Left ventricle myocardium superior (tissue), 1 donor: ENCODE measurements at regions not wholly inside any gene's neighbourhood (a gene's known extent, or its start where the extent isn't known, plus 50 kb on each side); places are given as distances from the start of the nearest gene placed in this dataset.
"Not testable (repeated sequence)": the region's sequence is repeated elsewhere in the genome, so short reads cannot be mapped to it uniquely, and the experiment has no call there.

Experiments
- ATAC-seq: fragments of 200-7000 bp; cut with Tn5 transposase; one replicate; pipeline ENCODE4 v1.9.1; 2020; ENCODE audit warnings: mild to moderate bottlenecking, moderate library complexity
- DNase-seq: peaks from one replicate; pipeline ENCODE4 v3.0.0-alpha.2; 2020
- intact Hi-C: fragments of 100-400 bp; cut with micrococcal nuclease; formaldehyde crosslinking; loops from one replicate; pipeline ENCODE4 v1.11.0; 2022
- donor health status: DM: no; HTN: yes; CAD: no; lungs with severe emphysema.

DNA sequence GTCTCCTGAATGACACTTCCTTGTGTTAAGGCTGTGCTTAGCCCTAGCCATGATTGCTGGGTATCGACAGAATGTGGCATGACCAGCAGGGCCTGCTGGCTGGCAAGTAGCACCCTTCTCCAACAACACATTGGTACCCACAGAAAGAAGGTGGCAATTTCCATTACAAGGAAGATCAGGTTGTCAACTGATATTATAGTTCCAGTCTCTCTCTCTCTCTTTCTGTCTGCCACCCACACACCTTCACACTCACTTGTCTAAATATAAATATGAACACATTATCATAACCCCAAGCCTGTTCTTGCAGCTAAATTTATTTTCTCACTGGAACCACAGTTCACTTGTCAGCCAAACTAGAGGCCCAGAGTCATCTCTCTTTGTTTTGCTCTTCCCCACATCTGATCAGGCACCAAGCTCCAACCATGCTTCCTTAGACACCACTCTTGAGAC, 408.1 kb upstream of the PIK3R1 start:
- intact Hi-C loops: loop anchor here (10.0 kb wide), 1 partner anchor 113 kb away; no protein-coding TSS in a partner anchor
- DNase-seq: peak; percentile 32

DNA sequence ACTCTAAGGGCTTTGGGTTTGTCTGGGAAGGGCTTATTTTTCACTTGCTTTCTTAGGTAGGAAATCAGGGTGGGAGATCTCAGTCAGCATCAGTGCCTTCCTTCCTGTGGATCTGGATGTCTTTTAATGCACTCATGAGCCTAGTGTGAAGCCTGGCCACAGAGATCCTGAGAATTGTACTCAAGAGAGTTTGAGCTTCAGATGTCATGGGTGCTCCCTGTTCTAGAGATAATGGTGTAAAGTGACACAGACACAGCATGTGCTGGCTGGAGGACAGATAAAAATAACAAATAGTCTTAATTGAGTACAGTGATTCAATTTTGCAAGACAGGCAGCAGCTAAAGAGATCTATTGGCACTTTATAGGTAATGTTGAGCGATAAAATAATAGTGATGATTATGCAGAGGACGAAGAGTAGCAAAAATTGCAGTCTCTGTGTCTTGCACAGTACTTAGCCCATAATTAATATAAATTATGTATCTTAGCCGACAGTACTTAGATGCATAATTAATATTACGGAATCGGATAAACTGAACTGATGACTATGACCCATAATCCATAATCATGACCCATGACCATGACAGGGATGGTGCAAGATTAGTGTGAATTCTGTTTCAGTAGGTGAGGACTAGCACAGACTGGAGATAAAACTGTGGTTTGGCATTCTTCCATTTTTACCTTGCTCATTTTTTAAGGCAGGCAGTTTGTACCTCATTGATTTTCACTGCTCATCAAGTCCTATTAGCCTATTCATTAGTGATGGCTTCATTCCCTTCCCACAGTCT, 408.7 kb upstream of the PIK3R1 start:
- no peak for DNase-seq
- ATAC-seq: peak; percentile 84
- intact Hi-C loops: loop anchor here (10.0 kb wide), 1 partner anchor 112 kb away; no protein-coding TSS in a partner anchor

More for the DNA sequence above, 408.1 kb upstream of the PIK3R1 start:
- peak; percentile 88 for ATAC-seq

DNA sequence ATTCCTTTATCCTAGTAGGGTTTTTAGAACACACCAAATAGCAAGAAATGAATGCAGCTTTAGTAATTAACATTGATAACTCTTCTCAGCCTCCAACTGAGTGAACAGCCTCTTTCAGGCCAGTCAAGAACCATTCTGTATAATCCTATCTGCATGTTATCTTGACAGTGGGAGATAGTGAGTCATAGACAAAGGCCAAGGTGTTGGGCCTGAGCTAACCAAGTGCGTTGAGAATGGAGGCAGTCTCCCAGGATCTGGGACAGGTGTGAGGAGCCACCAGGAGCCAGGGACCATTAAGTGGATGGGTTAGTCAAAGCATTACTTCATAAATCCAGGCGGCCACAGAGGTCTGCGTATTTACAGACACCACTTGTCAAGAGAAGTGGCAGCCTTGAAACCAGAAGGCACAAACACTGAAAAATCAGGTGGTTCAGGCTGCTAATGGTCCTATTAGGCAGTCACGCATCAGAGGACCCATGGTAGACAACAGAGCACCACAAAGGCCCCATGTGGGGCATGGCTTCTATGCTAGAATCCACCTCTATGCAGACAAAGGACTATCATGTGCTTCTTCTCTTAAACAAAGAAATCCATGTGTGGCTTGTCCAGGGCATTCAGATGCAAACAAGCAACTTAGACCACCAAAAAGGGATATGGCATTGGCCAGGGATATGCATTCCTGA, 409.7 kb upstream of the PIK3R1 start:
- DNase-seq: no peak
- no peak for ATAC-seq
- intact Hi-C loops: loop anchor here (10.0 kb wide), 1 partner anchor 111 kb away; no protein-coding TSS in a partner anchor

DNA sequence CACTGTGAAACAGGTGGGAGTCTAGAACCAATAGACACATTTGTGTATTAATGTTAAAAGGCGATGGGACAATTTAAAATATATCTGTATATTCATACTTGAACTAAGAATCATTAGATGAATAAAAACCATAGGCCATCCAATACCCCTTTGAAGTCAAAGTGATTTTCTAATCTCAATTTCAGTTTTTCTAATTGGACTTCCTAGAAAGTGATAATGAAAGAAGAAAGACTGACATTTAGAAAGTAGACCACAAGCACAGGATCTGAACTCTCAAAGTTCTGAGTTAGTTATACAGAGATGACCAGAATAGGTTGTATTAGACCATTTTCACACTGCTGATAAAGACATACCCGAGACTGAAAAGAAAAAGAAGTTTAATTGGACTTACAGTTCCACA, 412.8 kb upstream of the PIK3R1 start:
- intact Hi-C loops: loop anchor here (10.0 kb wide), 1 partner anchor 108 kb away; no protein-coding TSS in a partner anchor
- DNase-seq: no peak

DNA sequence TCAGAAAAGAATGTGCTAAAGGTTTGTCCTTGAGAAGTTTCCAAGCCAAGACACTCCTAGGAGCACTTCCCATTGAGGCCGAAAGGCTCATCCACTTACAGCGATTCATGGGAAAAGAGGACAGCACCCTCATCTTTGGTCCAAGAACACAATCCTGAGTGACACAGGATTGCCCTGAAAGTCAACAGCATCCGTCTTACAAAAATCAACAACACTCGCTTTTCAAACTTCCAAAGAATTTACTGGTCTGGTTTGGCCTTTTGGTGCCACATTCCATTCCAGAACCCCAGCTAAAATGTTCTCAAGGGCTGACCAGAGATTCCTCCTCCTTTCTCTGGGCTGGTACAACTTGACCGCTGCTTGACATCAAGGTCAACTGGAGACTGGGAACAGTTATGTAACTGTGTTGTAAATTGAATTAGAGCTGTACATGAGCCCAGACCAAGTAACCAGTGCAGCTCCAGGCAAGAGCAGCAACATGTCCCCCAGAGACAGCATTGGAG, 415.8 kb upstream of the PIK3R1 start:
- ATAC-seq (peak; percentile 92), DNase-seq (peak; percentile 47)
- intact Hi-C loops: loop anchor here (10.0 kb wide), 1 partner anchor 105 kb away; no protein-coding TSS in a partner anchor

More for the DNA sequence above, 412.8 kb upstream of the PIK3R1 start:
- no peak for ATAC-seq

DNA sequence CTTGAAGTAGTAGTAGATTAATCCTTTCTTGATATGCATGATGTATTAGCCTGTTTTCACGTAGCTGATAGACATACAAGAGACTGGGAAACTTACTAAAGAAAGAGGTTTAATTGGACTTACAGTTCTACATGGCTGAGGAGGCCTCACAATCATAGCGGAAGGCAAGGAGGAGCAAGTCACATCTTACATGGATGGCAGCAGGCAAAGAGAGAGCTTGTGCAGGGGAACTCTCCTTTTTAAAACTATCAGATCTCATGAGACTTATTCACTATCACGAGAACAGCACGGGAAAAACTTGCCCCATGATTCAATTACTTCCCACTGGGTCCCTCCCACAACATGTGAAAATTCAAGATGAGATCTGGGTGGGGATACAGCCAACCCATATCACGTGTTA, 417.1 kb upstream of the PIK3R1 start:
- DNase-seq, ATAC-seq, intact Hi-C loops: not testable (repeated sequence)

DNA sequence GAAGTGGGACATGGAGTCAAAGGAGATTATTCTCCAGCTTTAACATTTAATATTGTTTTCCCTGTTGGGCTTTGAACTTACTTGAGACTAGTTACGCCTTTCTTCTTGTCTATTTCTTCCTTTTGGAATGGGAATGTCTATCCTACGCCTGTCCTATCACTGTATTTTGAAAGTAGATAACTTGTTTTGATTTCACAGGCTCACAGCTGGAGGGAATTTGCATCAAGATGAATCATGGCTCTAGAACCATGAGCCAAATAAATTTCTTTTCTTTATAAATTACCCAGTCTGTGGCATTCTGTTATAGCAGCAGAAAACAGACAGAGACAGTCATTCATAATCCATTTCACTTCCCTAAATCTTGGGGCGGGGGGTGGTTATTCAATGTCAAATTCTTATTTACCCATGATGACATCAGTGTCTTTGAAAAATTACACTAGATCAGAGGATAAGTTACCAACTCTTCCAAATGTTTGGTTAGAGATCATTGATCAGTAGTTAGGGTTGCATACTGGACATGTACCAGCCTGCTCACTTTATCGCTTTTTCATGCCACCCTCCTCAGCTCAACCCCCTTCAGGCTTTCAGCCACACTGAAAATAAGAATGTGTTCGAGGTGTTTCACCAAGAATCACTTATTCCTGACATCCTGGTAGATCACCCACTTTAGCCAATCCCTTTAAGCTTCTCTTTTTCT, 419.6 kb upstream of the PIK3R1 start:
- ATAC-seq (peak; percentile 31), DNase-seq (no peak)
- intact Hi-C loops: no loop called here

DNA sequence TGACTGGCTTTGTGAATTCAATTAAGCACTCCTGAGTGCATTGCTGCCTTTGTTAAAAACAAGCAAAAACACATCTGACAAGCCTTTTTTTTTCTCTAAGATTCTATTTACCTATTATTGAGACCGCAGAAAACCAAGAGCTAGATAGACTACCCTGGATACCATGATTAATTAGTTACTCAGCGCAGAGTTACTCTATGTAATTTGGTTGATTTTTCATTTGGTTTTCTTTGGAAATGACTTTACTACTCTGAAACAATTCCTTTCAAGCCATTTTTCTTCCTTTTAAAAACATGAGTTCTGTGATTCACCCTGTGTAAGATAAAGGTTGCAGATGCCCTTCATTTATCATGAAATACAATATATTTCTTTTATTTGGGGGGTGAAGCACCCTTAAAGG, 421.6 kb upstream of the PIK3R1 start:
- ATAC-seq (no peak), DNase-seq (no peak)
- intact Hi-C loops: no loop called here

DNA sequence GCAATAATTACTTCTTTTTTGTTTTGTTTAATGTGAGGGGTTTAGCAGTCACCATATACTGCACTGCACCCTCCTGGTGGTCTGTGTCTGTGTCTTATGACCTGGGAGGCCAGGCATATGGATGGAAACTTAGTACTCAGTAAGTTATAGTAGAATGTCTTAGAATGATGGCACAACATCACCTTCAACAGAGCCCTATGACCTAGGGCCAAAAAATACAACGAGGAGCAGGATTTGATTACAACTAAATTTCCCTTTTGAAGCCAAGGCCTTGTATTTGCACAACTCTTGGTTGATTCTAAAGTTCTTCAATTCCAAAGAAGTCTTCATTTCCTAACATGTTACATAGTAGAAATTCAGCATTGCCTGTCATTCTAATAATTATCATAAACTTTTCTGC, 422.1 kb upstream of the PIK3R1 start:
- ATAC-seq (peak; percentile 38), DNase-seq (no peak)
- intact Hi-C loops: no loop called here

DNA sequence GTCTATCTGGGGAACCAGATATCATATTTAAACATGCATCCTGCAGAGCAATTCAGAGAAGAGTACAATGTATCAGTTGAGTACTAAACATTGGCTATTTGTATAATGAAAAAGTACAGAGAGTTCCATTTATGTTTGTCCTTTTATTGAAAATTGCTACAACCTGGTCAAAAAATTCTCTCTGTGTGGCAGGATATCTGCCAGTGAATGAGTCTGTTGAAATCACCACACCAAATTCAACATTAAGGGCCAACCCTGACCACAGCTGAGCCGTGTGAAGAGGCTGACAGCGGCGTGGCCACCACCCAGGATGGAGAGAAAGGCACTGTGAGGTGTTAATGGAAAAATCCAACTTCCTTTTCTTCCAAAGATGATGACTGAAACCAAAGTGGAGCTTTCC, 422.7 kb upstream of the PIK3R1 start:
- DNase-seq: peak; percentile 86
- ATAC-seq: peak; percentile 91
- intact Hi-C loops: no loop called here

DNA sequence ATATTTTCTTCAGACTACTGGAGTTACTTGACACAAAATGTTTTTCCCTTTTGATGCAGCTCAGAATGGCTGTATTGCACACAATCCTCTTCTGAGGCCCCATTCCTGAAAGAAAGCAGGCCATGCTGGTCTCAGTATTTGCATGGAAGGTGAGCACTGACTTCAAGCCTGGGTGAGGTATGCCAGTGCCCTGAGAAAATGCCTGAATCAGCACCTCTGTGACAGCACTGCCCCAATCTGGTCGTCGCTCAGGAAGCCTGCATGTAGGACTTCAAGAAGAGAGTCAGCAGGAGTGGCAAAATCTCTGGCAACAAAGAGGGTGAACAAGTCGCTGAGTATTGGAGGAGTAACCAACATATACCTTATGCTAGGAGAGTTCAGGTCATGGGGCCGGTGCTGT, 425.2 kb upstream of the PIK3R1 start:
- intact Hi-C loops: no loop called here
- ATAC-seq (no peak), DNase-seq (no peak)

DNA sequence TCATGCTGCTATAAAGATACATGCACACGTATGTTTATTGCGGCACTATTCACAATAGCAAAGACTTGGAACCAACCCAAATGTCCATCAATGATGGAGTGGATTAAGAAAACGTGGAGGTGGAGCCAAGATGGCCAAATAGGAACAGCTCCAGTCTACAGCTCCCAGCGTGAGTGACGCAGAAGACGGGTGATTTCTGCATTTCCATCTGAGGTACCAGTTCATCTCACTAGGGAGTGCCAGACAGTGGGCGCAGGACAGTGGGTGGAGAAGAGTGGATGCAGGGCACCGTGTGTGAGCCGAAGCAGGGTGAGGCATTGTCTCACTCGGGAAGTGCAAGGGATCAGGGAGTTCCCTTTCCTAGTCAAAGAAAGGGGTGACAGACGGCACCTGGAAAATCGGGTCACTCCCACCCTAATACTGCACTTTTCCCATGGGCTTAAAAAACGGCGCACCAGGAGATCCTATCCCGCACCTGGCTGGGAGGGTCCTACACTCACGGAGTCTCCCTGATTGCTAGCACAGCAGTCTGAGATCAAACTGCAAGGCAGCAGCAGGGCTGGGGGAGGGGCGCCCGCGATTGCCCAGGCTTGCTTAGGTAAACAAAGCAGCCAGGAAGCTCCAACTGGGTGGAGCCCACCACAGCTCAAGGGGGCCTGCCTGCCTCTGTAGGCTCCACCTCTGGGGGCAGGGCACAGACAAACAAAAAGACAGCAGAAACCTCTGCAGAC, 435.5 kb upstream of the PIK3R1 start:
- intact Hi-C loops, ATAC-seq, DNase-seq: not testable (repeated sequence)

DNA sequence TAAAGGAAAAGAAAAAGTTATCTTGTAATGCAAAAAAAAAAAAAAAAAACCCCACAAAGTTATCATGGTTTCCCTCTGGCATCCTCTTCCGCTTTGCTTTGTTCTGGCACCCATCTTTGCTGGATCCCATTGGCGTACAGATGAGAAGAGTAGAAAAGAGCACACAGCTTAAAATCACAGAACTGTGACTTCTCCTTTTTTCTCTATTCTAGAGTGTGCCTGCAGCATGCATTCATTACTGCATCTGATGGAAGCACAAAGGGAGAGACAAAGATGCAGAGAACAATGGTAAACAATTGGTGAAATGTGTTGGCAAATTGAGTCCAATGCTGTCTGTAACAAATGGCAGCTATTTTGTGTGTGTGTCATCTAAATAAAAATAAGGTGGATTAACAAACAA, 440.8 kb upstream of the PIK3R1 start:
- intact Hi-C loops: no loop called here
- no peak for DNase-seq
- ATAC-seq: no peak

DNA sequence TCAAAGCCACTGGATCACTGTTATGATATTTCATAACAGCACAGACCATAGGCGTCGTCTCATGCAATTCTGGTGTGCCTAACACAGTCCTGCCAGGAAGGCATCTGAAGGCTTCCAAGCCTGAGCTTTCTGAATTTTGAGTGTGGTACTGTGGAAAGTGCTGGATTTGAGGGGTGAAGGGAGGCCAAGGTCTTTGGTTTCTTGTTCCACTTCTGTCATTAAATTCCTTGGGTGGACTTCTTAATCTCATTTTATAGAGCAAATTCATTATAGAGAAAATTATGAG, 441.3 kb upstream of the PIK3R1 start:
- peak; percentile 88 for ATAC-seq
- DNase-seq: no peak
- intact Hi-C loops: no loop called here

DNA sequence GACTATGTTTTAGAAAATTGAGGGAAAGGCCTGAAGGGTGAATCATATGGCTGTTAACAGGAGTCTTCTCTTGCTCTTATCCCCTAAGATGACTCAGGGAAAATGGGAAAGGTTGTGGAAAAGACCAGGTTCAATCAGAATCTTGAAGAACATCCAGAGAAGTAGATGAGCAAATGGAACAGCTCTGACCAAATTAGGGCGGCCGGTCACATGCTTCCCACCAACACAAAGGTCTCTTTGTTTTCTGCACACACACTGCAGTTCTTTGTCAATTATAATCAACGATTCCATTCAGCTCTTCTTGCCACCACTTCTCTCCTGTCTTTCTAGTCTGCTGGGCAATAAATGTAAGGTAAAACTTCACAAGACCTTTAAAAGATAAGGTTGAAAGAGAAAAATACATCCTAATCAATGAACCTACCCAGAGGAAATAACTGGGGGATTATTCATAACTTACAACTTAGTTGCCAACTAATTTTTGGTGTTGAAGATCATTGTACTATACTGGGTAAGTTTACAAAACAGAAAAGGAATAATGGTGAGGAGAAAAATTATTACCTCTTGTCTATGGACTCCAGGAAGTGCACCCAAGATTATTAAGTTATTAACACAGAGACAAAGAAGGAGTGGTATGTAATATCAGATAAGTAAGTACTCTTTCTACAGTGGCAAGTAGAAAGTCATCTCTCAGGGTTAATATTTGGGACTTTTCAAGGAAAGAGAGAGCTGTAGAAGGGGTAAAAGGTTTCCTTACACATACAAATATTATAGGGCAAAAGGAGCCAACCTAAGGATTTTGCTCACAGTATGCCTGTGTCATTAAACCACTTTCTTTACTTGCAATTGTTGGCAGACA, 441.9 kb upstream of the PIK3R1 start:
- DNase-seq: peak; percentile 54
- peak; percentile 89 for ATAC-seq
- intact Hi-C loops: no loop called here

DNA sequence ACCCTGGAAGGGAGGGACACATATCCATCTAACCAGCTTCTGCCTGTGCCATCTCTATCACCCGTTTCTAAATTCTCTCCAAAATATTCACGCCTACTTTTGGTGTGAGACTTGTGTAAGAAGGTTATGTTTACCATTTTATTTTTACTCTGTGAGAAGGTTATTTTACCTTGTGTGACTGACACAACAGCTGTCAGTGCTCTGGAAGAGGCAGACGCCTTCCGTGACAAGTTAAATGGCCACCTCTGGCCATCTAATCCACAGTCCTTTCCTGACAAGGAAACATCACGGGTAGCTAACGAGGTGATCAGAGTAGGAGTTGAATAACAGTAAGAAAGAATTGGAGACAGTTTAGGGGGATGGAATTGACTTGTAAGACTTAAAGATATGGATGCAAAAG, 443.8 kb upstream of the PIK3R1 start:
- DNase-seq (no peak), ATAC-seq (no peak)
- intact Hi-C loops: no loop called here

DNA sequence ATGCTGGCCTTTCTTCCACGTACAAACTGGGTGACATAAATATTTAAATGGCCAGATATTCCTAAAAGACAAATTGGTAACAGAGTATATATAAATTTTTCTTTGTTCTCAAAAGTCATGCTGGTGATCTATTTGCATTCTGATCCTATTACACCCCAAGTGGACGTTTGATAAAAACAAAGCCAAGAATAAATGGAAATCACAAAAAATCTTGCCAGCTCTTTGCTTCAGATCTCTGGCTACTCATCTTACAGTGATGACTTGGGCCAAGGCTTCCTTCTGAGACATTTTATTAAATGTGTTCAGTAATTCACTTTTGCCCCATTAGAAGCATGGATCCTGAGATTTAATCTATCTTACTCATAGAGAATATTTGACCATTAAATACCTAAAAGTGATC, 444.3 kb upstream of the PIK3R1 start:
- DNase-seq (no peak), ATAC-seq (no peak)
- intact Hi-C loops: no loop called here

DNA sequence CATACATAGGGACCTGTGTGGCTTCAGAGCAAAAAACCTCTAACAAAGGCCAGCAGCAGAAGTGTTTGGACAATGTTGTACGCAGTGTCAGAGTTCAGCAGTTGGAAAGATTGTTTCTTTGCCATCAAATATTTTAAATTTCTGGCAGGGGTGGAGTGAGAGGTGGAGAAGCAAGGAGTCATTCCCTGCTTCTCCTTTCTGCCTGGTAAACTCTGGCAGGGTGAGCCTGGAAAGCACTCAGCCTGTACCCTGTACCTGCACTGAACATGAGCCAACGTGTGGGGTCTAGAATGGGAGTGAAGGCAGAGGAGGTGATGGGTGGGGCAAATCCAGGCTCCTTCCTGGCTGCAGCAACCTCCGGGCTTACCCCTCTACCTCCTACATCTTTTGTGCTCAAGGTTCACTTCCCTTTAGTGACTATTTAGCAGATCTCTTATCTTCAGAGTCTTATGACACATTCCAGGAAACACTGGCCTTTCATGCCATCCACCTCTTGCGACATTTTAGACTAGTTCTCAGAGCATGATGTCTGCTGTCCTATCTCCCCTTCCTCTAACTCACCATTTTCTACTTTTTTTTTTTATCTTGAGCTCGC, 445.0 kb upstream of the PIK3R1 start:
- intact Hi-C loops: no loop called here

More for the DNA sequence above, 445.0 kb upstream of the PIK3R1 start:
- ATAC-seq: no peak
- DNase-seq: no peak
